ENCODE measurements at regions not wholly inside any gene's neighbourhood (a gene's known extent, or its start where the extent isn't known, plus 50 kb on each side); places are given as distances from the start of the nearest gene placed in this dataset.

- TF ChIP-seq CTCF (IDR thresholded peaks at IDR 0.05) (no peak), POLR2A (IDR thresholded peaks at IDR 0.05) (no peak)
These were observed 135.7 kb upstream of the NAV2 start for GRCh38 chr11:19576903-19577302.
